NCI-H1092 treated with DMSO at 0.1 percent for 48 hours (cell line): ENCODE measurements at regions not wholly inside any gene's neighbourhood (a gene's known extent, or its start where the extent isn't known, plus 50 kb on each side); places are given as distances from the start of the nearest gene placed in this dataset.
A peak's percentile ranks its signal among the peaks of the same experiment; 100 is the strongest.

Experiments used
- DNase-seq: peaks from one replicate; lab custom pipeline; 2025; lab: John Stamatoyannopoulos, UW

DNA sequence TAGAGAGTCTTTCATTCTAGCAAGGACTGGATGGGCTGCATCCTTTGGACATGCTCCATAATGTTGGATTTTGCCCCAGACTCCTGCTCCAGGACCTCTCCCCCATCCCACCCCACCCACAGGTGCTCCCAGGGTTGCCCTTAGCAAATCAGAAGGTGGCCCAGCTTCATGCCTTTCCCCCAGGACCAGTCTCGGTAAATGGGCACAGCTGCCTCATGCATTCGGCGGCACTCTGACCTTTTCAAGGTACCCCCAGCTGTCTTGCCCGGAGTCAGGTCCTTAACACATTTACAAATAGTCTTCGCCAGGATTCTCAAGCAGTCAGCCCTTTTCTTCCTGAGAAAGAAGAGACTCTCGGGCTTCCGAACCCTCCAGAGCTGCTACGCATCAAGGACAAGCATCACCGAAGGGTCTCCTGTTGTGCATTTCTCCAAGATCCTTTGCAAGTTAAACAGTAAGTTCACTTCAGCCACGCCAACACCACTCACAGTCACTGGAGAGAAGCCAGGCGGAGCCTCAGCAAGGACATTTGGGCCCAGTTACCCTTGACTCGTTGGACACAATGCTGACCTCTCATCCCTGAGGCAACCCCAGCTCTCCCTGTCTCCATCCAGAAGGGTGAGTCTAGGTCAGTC, 287.8 kb downstream of the FAM43A start:
- no peak for DNase-seq

- DNase-seq = no peak
Observed at GRCh38 chr3:194974468-194975135, 288.9 kb downstream of the FAM43A start.

- no peak for DNase-seq
Observed at GRCh38 chr3:194976049-194976451, 290.4 kb downstream of the FAM43A start.

DNA sequence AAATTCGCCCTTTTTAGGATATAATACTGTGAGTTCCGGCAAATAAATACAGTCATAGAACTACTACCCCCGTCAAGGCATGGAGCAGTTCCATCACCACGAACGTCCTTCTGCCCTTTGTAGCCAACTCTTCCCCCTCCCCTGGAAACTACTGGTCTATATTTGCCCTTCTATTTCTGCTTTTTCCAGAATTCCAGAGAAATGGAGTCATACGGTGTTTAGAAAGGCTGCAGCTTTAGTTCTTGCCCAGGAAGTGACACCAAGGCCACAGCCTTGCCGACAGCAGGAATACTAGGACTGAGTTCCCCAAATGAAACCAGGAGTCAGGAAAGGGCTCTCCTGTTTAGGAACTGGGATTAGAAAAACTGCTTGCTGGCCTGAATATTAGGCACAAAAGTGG, 291.2 kb downstream of the FAM43A start:
- DNase-seq = no peak

DNA sequence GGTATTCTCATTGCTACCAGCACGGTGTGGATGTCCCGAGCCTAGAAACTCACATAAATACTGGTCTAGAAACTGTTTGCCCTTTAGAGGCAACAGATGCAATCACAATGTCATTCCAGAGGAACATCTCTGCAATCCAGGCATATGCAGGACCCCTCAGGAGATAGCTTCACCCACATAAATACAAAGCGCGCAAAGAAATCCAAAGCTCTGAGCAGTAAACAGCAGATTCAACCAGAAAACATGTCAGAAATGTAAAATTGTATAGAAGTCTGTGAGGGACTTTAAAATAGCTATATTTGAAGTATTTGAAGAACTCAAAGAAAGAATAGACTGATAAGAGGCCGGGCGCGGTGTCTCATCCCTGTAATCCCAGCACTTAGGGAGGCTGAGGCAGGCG, 291.7 kb downstream of the FAM43A start:
- DNase-seq = no peak

DNA sequence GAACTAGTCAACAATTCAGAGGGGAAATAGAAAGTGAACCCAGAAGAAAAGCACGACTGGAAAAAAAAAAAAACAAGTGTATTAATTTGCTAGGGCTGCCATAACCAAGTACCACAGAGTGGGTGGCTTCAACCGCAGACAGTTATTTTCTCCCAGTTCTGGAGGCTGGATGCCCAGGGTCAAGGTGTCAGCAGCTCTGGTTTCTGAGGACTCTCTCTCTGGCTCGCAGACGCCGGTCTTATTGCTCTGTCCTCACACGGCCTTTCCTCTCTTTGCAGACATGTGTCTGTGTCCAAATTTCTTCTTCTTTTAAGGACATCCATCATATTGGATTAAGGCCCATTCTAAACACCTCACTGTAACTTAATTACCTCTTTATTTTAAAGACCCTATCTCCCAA, 291.8 kb downstream of the XXYLT1 start:
- DNase-seq = no peak

- no peak for DNase-seq
Observed at GRCh38 chr3:194982472-194982871, 288.5 kb downstream of the XXYLT1 start.

DNA sequence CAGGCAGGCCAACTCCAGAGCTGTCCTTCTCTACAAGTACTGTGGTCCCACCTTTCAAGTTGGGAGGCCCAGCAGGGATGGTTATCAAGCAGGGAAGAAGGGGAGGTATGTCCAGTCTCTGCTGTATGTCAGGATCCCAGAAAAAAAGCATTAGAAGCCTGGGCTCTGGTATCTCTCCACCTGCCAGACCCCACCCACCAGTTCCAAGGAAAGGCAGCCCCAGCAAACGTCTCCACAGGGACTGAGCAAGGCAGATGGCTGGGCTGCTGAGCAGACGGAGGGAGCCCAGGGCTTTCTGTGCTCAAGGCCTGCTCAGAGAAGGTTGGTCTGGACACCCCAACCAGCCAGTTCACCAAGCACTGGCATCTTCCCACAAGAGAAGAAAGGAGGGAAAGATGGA, 287.8 kb downstream of the XXYLT1 start:
- DNase-seq = no peak

DNA sequence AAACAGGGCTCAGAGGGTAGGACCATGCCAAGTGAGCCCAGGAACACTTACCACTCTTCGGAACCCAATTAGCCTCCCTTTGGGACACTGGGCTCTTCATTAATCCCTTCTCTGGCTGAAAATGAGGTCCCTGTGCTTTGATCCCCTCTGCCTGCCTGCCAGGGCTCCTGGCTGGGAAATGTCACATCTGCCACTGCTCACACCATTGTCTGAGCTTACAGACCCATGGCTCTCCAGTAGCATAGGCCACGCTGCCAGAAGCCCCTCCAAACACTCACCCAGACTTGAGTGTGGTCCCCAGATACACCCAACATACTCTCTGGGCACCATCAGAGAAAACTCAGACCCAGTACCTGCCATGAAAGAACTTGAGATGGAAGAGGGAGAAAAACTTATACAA, 287.3 kb downstream of the XXYLT1 start:
- no peak for DNase-seq

- DNase-seq = no peak
Observed at GRCh38 chr3:194984066-194984465, 286.9 kb downstream of the XXYLT1 start.

GRCh38 chr3:194984622-194985021, 286.3 kb downstream of the XXYLT1 start:
- no peak for DNase-seq

DNA sequence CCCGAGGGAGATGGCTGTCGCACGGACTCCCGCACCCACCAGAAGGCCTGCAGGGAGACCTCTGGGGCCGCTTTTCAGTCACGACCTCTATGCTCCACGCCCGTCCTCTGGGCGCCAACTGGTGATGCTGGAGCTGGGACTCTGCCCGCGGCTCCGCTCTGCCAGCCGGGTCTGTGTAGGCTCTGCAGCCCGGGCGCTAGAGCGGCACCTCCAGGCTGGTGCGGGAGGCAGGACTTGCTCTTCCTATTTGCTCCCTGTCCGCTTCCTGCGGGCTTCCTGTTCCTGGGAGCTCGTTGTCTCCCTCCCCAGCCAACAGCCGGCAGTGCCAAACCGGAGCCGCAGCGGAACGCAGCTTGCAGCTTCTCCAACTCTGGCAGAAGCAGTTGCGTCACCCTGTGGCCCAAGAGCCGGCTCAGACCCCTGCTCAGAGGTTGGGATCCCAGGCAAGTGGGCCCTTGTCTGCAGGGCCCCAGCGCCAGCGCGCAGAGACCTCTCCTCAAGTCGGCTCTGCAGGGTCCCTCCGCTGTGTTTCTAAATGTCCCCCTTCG, 285.9 kb downstream of the XXYLT1 start:
- peak; percentile 66 for DNase-seq

DNA sequence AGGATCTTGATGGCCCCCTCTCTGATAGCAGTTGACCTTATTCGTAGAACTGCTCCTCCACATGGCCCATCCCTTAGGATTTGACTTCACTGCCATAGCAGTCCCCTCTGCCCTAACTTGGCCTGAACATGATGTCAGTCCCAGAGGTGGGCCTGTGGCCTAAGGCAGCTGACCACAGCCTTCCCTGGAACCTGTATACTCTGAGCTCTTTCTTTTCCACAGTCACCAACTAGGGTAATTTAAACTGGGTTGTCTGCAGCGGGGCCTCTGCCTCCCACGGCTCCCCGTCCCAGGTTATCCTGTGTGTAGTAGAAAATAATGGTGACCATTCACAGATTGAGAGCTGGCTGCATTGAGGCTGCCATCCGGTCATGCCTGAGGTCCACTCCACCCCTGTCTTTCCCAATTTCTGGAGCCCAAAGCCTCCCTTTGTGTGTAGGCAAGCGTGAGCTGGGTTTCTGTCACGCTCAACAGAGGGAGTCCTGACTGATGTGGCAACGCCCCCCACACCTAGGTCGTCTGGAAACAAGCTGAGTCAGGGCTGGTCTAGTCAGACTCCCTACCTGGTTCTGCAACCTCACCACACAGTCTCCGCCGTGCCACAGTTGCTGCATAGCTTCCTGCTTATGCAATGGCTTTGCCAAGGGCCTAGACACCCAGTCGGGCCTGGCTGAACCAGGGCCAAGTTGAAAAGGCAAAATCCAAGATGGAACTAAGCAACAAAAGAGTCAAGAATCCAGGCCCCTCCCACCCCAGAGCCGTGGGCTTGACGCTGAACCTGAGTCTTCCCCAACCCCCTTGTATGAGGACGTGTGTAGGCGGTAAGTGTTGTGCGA, 284.5 kb downstream of the XXYLT1 start:
- no peak for DNase-seq

DNA sequence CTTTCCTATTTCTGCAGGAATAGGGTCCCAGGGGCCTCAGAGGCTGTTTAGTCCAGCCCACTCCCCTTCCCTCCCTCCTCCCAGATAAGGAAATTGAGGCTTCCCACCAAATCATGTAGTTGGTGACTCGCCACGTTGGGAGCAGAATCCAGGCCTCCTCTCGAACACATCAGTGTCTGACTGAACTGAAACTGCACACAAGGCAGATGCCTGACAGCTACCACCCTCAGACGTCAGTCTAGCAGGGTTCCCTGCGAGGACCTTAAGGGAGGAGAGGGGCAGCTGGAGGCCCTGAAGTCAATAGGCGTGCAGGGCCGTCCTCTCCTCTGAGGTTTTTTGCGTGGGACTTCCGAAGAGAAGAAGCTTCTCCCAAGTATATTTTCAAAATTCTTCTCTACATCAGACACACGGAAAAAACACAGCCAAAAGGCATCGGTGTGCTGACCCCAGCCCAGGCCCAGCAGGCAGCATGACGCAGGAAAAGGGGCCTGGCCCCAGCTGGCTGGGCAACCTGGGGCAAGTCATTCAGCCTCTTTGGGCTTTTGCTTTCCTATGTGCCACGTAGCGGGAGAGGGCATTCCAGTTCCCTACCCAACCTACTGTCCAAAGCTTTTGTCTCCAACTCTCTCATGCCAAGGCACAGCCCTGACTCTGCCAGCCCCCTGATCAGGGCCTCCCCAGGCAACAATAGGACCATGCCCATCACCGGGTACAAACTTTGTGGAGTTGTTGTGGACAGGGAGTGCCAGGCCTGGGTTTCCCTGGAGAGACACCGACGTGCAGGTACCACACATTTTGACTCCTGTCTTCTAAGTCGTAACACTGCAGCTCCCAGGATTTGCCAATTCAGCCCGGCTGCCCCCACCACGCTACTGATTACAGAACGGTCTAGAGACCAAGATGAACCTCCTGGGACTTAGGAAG, 283.1 kb downstream of the XXYLT1 start:
- no peak for DNase-seq

DNA sequence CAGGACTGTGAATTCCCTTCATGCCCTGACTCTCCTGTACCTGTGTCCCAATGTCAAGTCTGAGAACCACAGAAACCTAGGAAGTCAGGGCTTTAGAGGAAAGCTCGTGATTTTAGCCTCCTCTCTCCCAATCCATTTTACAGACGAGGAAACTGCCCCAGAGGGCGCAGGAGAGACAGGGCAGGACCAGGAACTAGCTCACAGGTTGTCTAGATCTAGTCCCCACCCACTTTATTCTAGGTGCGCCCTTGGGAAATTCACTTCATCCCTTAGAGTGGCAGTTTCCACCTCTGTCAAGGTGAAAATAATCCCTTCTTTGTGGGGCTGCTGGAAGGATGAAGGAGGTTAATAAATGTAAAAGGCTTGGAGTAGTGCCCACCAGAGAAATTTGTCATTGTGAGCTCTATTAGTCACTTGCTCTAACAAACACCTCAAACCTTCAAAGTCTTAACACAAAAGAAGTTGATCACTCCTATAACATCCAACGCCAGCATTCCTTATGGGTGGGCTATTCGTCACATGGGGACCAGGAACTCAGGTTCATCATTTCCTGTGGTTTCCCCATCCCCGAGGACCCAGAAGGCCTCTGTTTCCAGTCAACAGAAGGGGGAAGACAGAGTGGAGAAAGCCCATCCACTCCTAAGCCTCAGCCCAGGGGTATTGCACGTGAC, 282.3 kb downstream of the XXYLT1 start:
- no peak for DNase-seq

GRCh38 chr3:194989241-194989640, 281.7 kb downstream of the XXYLT1 start:
- DNase-seq = no peak

- no peak for DNase-seq
Observed at GRCh38 chr3:194990454-194991337, 280.3 kb downstream of the XXYLT1 start.

DNA sequence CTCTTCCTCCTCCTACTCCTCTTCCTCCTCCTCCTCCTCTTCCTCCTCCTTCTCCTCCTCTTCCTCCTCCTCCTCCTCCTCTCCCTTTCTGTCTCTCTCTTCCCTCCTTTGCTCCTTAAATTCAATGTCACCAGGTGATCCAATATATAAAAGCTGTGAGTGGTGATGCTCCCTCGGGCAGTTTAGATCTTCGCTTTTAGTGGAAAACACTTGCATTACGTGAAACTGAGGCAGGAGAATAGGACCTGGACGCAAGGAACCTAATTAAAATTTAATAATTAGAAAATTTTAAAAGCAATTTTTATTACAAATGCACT, 279.7 kb downstream of the XXYLT1 start:
- no peak for DNase-seq

GRCh38 chr3:194993896-194994295, 277.1 kb downstream of the XXYLT1 start:
- no peak for DNase-seq

DNA sequence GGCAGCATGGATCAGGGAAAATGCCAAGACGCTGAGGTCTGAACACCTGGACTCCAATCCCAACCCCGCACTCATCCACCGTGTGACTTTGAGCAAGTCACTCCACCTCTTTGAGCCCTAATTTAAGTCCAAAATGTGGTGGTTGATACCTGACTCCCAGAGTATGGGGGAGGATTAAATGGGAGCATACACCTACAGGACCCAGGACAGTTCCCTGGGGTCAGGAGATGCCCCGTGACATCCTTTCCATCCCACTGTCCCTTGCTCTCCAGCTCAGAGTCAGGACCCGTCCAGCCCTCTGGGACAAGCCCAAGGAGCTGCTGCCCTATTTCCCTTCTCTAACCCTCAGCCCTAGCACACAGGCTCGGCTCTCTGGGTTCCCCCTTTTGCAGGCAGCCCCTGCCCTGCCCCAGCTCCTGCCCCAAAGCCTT, 276.4 kb downstream of the XXYLT1 start:
- no peak for DNase-seq
